ENCODE measurements at regions not wholly inside any gene's neighbourhood (a gene's known extent, or its start where the extent isn't known, plus 50 kb on each side); places are given as distances from the start of the nearest gene placed in this dataset.

DNA sequence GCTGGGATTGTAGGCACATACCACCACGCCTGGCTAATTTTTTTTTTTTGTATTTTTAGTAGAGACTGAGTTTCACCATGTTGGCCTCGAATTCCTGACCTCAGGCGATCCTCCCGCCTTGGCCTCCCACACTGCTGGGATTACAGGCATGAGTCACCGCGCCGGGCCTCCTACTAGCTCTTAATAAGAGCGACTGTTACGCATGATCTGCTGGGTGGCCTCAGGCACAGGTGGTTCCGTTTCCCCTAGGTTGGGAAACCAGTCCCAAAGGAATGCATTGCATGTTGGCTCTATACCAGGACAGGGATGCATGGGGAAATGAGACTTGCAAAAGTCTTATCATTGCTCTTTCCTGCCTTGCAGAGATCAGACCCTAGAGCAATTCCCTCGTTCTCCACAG is 184.7 kb upstream of the PPP1R26 start:
- no peak for TF ChIP-seq ZKSCAN3 (CRISPR knock-in tag; IDR thresholded peaks at IDR 0.05)
- TF ChIP-seq ZNF830 (CRISPR knock-in tag; IDR thresholded peaks at IDR 0.05) = no peak
- TF ChIP-seq KDM5B (IDR thresholded peaks at IDR 0.05; ENCODE audit: insufficient replicate concordance, low read depth, low read length) = no peak
- TF ChIP-seq LARP7 (IDR thresholded peaks at IDR 0.05) = no peak
- no peak for TF ChIP-seq SREBF2 (CRISPR knock-in tag; IDR thresholded peaks at IDR 0.05)
- TF ChIP-seq, protein P1, sequence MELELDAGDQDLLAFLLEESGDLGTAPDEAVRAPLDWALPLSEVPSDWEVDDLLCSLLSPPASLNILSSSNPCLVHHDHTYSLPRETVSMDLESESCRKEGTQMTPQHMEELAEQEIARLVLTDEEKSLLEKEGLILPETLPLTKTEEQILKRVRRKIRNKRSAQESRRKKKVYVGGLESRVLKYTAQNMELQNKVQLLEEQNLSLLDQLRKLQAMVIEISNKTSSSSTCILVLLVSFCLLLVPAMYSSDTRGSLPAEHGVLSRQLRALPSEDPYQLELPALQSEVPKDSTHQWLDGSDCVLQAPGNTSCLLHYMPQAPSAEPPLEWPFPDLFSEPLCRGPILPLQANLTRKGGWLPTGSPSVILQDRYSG (tag; conservative IDR thresholded peaks at IDR 0.05; ENCODE audit: low read depth) = no peak
- TF ChIP-seq NELFE (IDR thresholded peaks at IDR 0.05; ENCODE audit: insufficient read depth, insufficient read length) = no peak
- TF ChIP-seq YY1 (IDR thresholded peaks at IDR 0.05; ENCODE audit: borderline replicate concordance in 1 of 3, control insufficient read depth in 1 of 3, extremely low read depth in 1 of 3, insufficient read depth in 3 of 3, insufficient read length in 1 of 3, insufficient replicate concordance in 2 of 3, low read depth in 1 of 3, low read length in 2 of 3) = no peak

Data from K562 (cell line).